ENCODE measurements at regions not wholly inside any gene's neighbourhood (a gene's known extent, or its start where the extent isn't known, plus 50 kb on each side); places are given as distances from the start of the nearest gene placed in this dataset.

- DNase-seq (ENCODE audit: low read depth) = no peak
These were observed 226.7 kb upstream of the MYOCD start for GRCh38 chr17:12438813-12439586.

DNA sequence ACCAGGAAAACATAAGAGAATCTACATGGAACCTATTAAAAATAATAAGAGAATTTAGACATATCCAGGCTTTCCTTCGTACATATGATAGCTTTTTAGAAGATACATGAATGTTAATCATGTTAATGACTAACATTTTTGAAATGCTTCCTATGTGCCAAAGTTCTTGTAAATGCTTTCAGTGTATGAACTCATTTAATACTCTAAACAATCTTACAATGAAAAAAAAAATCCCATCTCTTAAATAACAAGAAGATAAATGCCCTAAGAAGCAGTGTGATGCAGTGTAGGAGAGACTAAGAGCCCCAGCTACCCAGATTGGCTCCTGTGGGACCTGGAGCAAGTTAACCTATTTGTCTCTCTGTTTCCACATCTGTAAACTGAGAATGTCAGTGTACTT, 220.4 kb upstream of the MYOCD start:
- DNase-seq (ENCODE audit: low read depth) = no peak

GRCh38 chr17:12457493-12457892, 208.2 kb upstream of the MYOCD start:
- no peak for DNase-seq (ENCODE audit: low read depth)

GRCh38 chr17:12459736-12460135, 206.0 kb upstream of the MYOCD start:
- no peak for DNase-seq (ENCODE audit: low read depth)

GRCh38 chr17:12463102-12463501, 202.6 kb upstream of the MYOCD start:
- DNase-seq (ENCODE audit: low read depth) = no peak

GRCh38 chr17:12472252-12473173, 193.2 kb upstream of the MYOCD start:
- DNase-seq (ENCODE audit: low read depth) = no peak

- DNase-seq (ENCODE audit: low read depth) = no peak
These were observed 187.4 kb upstream of the MYOCD start for GRCh38 chr17:12478311-12478710.

GRCh38 chr17:12485361-12485906, 180.3 kb upstream of the MYOCD start:
- DNase-seq (ENCODE audit: low read depth) = no peak

DNA sequence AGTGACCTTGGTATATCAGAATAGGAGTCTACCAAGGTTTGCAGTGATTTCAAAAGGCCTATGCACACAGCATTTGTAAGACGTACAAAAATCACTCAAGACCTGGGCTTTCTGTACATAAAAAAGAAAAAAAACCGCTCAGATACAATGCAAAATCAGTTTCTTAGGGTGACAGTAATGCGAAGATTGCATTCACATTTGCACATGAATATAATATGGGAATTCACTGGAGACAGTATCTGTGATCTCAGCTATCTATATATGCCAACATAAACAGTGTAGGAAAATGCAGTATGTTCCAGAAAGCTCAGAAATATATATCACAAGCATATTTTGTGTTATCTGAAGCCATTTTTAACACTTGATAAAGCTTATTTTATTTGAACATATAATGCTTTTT, 176.4 kb upstream of the MYOCD start:
- no peak for DNase-seq (ENCODE audit: low read depth)

- no peak for DNase-seq (ENCODE audit: low read depth)
These were observed 173.2 kb upstream of the MYOCD start for GRCh38 chr17:12492450-12492849.

- no peak for DNase-seq (ENCODE audit: low read depth)
These were observed 159.8 kb upstream of the MYOCD start for GRCh38 chr17:12505866-12506265.

GRCh38 chr17:12507026-12507595, 158.6 kb upstream of the MYOCD start:
- no peak for DNase-seq (ENCODE audit: low read depth)

DNA sequence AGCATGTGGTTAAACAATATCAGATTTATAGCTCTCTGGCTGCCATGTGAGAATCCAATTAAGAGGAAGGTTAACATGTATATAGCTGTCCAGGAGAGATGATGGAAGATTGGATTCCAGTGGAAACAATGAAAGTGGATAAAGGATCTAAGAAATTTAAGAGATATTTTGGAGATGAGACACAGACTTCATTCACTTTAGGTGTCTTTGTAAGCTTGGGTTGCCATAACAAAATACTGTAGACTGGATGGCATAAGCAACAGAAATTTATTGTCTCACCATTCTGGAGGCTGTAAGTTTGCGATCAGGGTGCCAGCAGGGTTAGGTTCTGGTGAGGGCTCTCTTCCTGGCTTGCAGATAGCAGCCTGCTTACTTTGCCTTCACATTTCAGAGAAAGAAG, 155.9 kb upstream of the MYOCD start:
- DNase-seq (ENCODE audit: low read depth) = no peak

DNA sequence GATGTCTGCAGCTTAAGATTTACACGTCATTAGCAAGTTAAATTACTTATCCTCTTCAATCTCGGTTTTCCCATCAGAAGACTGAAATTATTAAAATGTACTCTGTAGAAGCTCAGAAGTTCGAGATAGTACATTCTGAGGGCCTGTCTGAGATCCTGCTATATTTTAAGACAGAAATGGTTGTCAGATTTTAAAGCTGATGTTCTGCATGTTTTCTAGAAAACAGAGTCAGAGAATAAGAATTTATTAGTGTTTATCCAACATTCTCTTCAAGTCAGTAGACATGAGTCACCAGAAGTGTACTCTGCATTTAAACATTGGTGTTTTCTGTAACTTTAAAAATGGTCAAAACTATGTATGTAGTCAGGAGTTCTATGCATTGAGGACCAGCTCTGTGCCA, 155.2 kb upstream of the MYOCD start:
- no peak for DNase-seq (ENCODE audit: low read depth)

GRCh38 chr17:12512694-12513355, 152.9 kb upstream of the MYOCD start:
- no peak for DNase-seq (ENCODE audit: low read depth)

- DNase-seq (ENCODE audit: low read depth) = no peak
These were observed 151.1 kb upstream of the MYOCD start for GRCh38 chr17:12514596-12514995.

- no peak for DNase-seq (ENCODE audit: low read depth)
These were observed 145.6 kb upstream of the MYOCD start for GRCh38 chr17:12519956-12520594.

GRCh38 chr17:12521416-12521815, 144.3 kb upstream of the MYOCD start:
- DNase-seq (ENCODE audit: low read depth) = no peak

DNA sequence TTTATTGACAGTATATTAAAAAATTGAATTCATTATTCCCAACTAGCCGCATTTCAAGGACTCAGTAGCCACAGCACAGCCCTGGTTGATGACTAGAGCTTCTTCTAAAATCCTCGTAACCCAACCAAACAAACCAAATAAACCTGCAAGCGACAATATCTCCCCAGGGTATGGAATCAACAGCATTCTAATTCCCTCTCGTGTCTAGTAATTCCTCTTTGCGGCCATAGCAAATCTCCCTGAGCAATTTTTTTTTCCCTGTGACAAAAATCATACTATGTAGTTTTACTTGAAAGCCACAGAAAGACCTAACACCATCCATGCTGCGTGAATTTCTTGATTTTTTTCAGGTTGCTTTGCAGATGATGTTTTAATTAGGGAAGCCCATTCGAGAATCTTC, 143.4 kb upstream of the MYOCD start:
- no peak for DNase-seq (ENCODE audit: low read depth)

DNA sequence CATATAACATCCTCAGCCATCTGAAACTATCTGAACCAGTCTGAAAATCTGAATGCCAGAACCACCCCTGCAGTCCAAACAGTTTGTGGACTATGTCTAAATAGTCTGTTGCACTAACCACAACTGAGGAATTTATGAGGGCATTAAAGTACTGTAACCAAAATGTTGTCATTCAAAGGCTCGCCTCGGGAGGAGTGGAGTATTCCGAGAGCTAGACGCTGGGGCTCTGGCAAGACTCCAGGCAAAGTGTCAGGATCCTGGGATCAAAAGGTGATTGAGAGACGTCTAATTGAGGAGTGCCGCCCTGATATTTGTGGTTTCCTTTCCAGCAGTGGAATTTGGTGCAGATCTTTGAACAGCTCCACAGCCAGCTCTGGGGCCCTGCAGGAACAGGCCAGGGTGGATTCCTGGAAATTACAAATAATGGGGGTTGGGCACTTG, 142.9 kb upstream of the MYOCD start:
- peak; percentile 66 for DNase-seq (ENCODE audit: low read depth)

GRCh38 chr17:12523244-12523643, 142.4 kb upstream of the MYOCD start:
- no peak for DNase-seq (ENCODE audit: low read depth)

Data from renal cortical epithelial cell (primary cell).